ENCODE measurements at regions not wholly inside any gene's neighbourhood (a gene's known extent, or its start where the extent isn't known, plus 50 kb on each side); places are given as distances from the start of the nearest gene placed in this dataset.

DNA sequence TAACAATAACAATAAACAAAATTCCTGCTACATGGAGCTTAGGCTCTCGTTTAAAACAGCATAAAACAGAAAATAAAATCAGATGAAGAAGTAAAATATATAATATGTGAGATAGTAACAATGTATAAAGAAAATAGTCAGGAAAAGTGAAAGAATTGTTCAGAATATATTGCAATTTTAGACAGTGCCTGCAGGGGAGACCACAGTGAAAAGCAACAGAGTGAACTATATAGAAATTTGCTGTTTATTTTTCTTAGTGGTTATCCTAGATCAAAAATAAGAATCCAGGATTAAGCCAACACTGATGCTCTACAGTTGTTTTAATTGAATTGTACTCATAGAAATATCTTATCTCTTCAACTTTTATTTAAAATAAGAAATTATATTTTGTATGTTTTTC is 1639.0 kb upstream of the B3GALT2 start:
- DNase-seq (ENCODE audit: low spot score in 2 of 2) = no peak
- H3K27me3 ChIP-seq = no peaks in the 10 kb centered on the region
- H3K4me3 ChIP-seq = no peak overlapping the region
- no peaks in the 10 kb centered on the region for H3K4me1 ChIP-seq
- no peak overlapping the region for H3K27ac ChIP-seq
- TF ChIP-seq POLR2A (IDR thresholded peaks at IDR 0.05) = no peak
- no peak for TF ChIP-seq EP300 (IDR thresholded peaks at IDR 0.05)
- TF ChIP-seq, protein P1, sequence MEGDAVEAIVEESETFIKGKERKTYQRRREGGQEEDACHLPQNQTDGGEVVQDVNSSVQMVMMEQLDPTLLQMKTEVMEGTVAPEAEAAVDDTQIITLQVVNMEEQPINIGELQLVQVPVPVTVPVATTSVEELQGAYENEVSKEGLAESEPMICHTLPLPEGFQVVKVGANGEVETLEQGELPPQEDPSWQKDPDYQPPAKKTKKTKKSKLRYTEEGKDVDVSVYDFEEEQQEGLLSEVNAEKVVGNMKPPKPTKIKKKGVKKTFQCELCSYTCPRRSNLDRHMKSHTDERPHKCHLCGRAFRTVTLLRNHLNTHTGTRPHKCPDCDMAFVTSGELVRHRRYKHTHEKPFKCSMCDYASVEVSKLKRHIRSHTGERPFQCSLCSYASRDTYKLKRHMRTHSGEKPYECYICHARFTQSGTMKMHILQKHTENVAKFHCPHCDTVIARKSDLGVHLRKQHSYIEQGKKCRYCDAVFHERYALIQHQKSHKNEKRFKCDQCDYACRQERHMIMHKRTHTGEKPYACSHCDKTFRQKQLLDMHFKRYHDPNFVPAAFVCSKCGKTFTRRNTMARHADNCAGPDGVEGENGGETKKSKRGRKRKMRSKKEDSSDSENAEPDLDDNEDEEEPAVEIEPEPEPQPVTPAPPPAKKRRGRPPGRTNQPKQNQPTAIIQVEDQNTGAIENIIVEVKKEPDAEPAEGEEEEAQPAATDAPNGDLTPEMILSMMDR (IDR thresholded peaks at IDR 0.05) = no peak
- no peak for TF ChIP-seq POLR2AphosphoS5 (IDR thresholded peaks at IDR 0.05)
- H3K9me3 ChIP-seq = no peaks in the 10 kb centered on the region
- 57% methylated on average over 1 of the region's 1 CpG for WGBS
- no peaks in the 10 kb centered on the region for H3K36me3 ChIP-seq

DNA sequence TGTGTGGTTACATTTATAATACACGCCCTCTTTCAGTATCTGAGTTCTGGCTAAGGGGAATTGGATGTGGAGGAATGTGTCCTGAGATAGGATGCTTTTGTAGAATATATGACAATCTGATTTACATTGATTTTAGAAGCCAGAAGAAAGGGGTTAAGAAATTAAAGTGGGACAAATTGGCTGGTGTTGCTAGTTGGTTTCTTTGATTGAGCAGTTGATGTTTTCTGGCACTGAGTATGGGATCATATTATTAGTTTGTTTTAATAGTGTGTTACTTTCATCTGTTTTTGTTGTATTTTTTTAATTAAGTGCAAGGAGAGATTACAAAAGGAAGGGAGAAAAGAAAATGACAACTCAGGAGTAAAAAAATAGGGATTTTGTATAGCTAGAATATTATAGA is 1634.7 kb upstream of the B3GALT2 start:
- DNase-seq (ENCODE audit: low spot score in 2 of 2) = no peak
- 92% methylated on average over 1 of the region's 1 CpG for WGBS
- H3K4me3 ChIP-seq = no peak overlapping the region
- H3K36me3 ChIP-seq = no peaks in the 10 kb centered on the region
- H3K4me1 ChIP-seq = no peaks in the 10 kb centered on the region
- H3K27ac ChIP-seq = no peak overlapping the region
- no peaks in the 10 kb centered on the region for H3K9me3 ChIP-seq
- no peaks in the 10 kb centered on the region for H3K27me3 ChIP-seq
- TF ChIP-seq POLR2A (IDR thresholded peaks at IDR 0.05) = no peak
- TF ChIP-seq, protein P1 (IDR thresholded peaks at IDR 0.05) = no peak
- TF ChIP-seq POLR2AphosphoS5 (IDR thresholded peaks at IDR 0.05) = no peak
- TF ChIP-seq EP300 (IDR thresholded peaks at IDR 0.05) = no peak

DNA sequence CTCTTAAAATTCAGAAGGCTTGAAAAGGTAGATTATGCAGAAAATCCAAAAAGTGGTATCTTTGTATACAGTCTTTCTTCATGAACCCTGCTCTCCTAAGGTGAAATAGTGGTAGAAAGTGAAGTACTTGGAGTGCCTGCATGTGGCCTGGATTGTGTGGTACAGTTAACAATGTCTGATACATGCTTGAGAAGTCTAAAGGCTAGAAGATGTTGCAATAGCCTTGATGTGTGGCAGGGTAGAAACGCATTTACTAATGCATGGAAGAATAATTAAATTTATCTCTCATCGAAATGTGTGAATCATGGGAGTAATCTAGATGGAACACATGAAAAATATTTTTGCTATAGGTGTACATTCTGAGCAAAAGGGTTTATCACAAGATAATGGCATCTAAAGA is 1632.3 kb upstream of the B3GALT2 start:
- no peak for DNase-seq (ENCODE audit: low spot score in 2 of 2)
- Histone ChIP-seq H3K9me3 (no peaks in the 10 kb centered on the region), H3K27ac (no peak overlapping the region), H3K36me3 (no peaks in the 10 kb centered on the region), H3K4me1 (no peaks in the 10 kb centered on the region), H3K4me3 (no peak overlapping the region), H3K27me3 (no peaks in the 10 kb centered on the region)
- WGBS = 69% methylated on average over 2 of the region's 2 CpGs
- TF ChIP-seq EP300 (IDR thresholded peaks at IDR 0.05) (no peak), POLR2AphosphoS5 (IDR thresholded peaks at IDR 0.05) (no peak), POLR2A (IDR thresholded peaks at IDR 0.05) (no peak)
- TF ChIP-seq, protein P1 (IDR thresholded peaks at IDR 0.05) = no peak

DNA sequence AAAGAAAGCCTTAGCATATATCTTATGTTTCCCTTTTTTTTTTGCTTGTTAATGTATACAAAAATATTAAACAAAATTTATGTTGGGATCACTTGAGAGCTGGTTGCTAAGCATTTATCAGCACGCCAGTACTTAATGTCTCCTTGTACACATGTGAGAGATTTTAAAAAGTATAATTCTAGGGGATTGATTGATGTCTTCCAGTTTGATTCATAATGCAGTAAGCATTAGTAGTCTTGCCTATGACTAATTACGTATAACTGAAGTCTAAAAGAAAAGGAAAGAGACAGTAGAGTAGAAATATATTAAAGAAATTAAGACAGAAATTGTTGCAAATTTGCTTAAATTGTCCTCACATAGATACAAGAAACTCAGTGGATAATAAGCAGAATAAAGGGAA is 1630.4 kb upstream of the B3GALT2 start:
- Histone ChIP-seq H3K27me3 (no peaks in the 10 kb centered on the region), H3K4me1 (no peaks in the 10 kb centered on the region), H3K27ac (no peak overlapping the region), H3K36me3 (no peaks in the 10 kb centered on the region), H3K9me3 (no peaks in the 10 kb centered on the region), H3K4me3 (no peak overlapping the region)
- DNase-seq (ENCODE audit: low spot score in 2 of 2) = no peak
- 81% methylated on average over 2 of the region's 2 CpGs for WGBS
- TF ChIP-seq POLR2AphosphoS5 (IDR thresholded peaks at IDR 0.05) = no peak
- TF ChIP-seq, protein P1 (IDR thresholded peaks at IDR 0.05) = no peak
- no peak for TF ChIP-seq EP300 (IDR thresholded peaks at IDR 0.05)
- no peak for TF ChIP-seq POLR2A (IDR thresholded peaks at IDR 0.05)

DNA sequence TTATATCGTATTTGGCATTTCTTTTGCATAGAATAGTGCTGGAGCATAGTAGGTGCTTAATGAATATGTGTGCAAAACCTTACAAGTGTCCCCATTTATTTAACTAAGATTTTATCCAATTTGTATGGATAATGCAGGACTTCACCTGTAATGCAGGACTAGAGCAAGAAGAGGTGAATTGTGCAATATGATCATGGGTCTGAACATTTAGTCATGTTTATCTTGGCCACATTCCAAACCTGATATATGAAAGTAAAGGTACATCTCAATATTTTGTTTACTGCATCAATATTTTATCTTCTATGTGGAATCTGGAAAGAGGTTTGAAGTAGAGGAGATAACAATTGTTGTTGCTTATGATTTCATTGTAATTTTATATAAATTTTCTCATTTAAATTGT is 1626.7 kb upstream of the B3GALT2 start:
- no peaks in the 10 kb centered on the region for H3K27me3 ChIP-seq
- TF ChIP-seq POLR2A (IDR thresholded peaks at IDR 0.05) (no peak), EP300 (IDR thresholded peaks at IDR 0.05) (no peak), POLR2AphosphoS5 (IDR thresholded peaks at IDR 0.05) (no peak)
- TF ChIP-seq, protein P1 (IDR thresholded peaks at IDR 0.05) = no peak
- no peak for DNase-seq (ENCODE audit: low spot score in 2 of 2)
- 84% methylated on average over 1 of the region's 1 CpG for WGBS
- no peaks in the 10 kb centered on the region for H3K4me1 ChIP-seq
- H3K36me3 ChIP-seq = no peaks in the 10 kb centered on the region
- no peak overlapping the region for H3K4me3 ChIP-seq
- H3K27ac ChIP-seq = no peak overlapping the region
- H3K9me3 ChIP-seq = no peaks in the 10 kb centered on the region
